ENCODE measurements at regions not wholly inside any gene's neighbourhood (a gene's known extent, or its start where the extent isn't known, plus 50 kb on each side); places are given as distances from the start of the nearest gene placed in this dataset.

GRCh38 chr4:103928370-103928769, 208.6 kb upstream of the TACR3 start:
- TF ChIP-seq EZH2 (IDR thresholded peaks at IDR 0.05): no peak
- no peak for TF ChIP-seq CTCF (IDR thresholded peaks at IDR 0.05 in 2 of 3, conservative IDR thresholded peaks at IDR 0.05 in 1 of 3; ENCODE audit: borderline replicate concordance in 1 of 3, insufficient read depth in 1 of 3, low read depth in 2 of 3, low read length in 2 of 3)
- no peak for TF ChIP-seq EGR1 (IDR thresholded peaks at IDR 0.05; ENCODE audit: low read depth)
- no peak for TF ChIP-seq TCF7L2 (IDR thresholded peaks at IDR 0.05; ENCODE audit: borderline replicate concordance, extremely low read depth, insufficient read depth, insufficient read length)
- TF ChIP-seq POLR2A (IDR thresholded peaks at IDR 0.05; ENCODE audit: borderline replicate concordance, extremely low read depth, insufficient read depth, insufficient read length): no peak
- TF ChIP-seq JUND (IDR thresholded peaks at IDR 0.05): no peak
- no peak for TF ChIP-seq POLR2AphosphoS5 (IDR thresholded peaks at IDR 0.05; ENCODE audit: low read depth, low read length)
- TF ChIP-seq YY1 (IDR thresholded peaks at IDR 0.05; ENCODE audit: extremely low read depth, insufficient replicate concordance, low read depth, low read length): no peak
- TF ChIP-seq CEBPB (IDR thresholded peaks at IDR 0.05; ENCODE audit: low read depth): no peak
- no peak for TF ChIP-seq ATF3 (IDR thresholded peaks at IDR 0.05)
- TF ChIP-seq SRF (IDR thresholded peaks at IDR 0.05; ENCODE audit: low read depth): no peak
- no peak for TF ChIP-seq REST (IDR thresholded peaks at IDR 0.05; ENCODE audit: low read depth)
- TF ChIP-seq EZH2phosphoT487 (IDR thresholded peaks at IDR 0.05; ENCODE audit: borderline replicate concordance): no peak
- no peak for TF ChIP-seq RAD21 (IDR thresholded peaks at IDR 0.05; ENCODE audit: low read depth)
